Kidney (tissue), 13 donors: ENCODE measurements at regions not wholly inside any gene's neighbourhood (a gene's known extent, or its start where the extent isn't known, plus 50 kb on each side); places are given as distances from the start of the nearest gene placed in this dataset.

Source experiments
- DNase-seq, 5 donors: peaks; one replicate each; pipeline ENCODE4 v3.0.0-alpha.2; 2013 to 2020
- FAIRE-seq: peaks from 2 replicates; lab custom pipeline; 2012; peaks lifted over from hg19 to GRCh38; lab: Jason Lieb, UNC
- H3K27ac ChIP-seq, 2 donors: one replicate each; pipeline ENCODE4 v1.7.0; 2013; ENCODE audit warnings: low read depth in 2 of 2, low read length in 2 of 2, inconsistent platforms in 1 of 2
- H3K27me3 ChIP-seq: one replicate; pipeline ENCODE4 v1.7.1; 2013; ENCODE audit warnings: low read length, inconsistent platforms; ENCODE audit not compliant: control insufficient read depth, insufficient read depth
- H3K36me3 ChIP-seq, 3 donors: one replicate each; pipeline versions ENCODE4 v1.7.0 to v1.7.1; 2013; ENCODE audit warnings: low read length in 3 of 3, control low read depth in 1 of 3, inconsistent platforms in 1 of 3; ENCODE audit not compliant: insufficient read depth in 3 of 3, control insufficient read depth in 2 of 3
- H3K4me1 ChIP-seq, 3 donors: one replicate each; pipeline versions ENCODE4 v1.7.0 to v1.7.1; 2013; ENCODE audit warnings: low read length in 3 of 3, inconsistent platforms in 1 of 3, low read depth in 1 of 3; ENCODE audit not compliant: control insufficient read depth in 2 of 3, insufficient read depth in 2 of 3
- H3K4me3 ChIP-seq, 3 donors: one replicate each; pipeline versions ENCODE4 v1.7.0 to v1.8.1; 2013; ENCODE audit warnings: low read length in 3 of 3, control low read depth in 1 of 3, inconsistent platforms in 1 of 3
- H3K9ac ChIP-seq, 3 donors: one replicate each; pipeline versions ENCODE4 v1.7.0 to v1.7.1; 2013; ENCODE audit warnings: low read length in 3 of 3, control low read depth in 1 of 3, inconsistent platforms in 1 of 3
- H3K9me3 ChIP-seq, 3 donors: one replicate each; pipeline versions ENCODE4 v1.7.0 to v1.7.1; 2013; ENCODE audit warnings: low read length in 3 of 3, control low read depth in 1 of 3, inconsistent platforms in 1 of 3; ENCODE audit not compliant: control insufficient read depth in 2 of 3, insufficient read depth in 1 of 3
- CTCF ChIP-seq: IDR thresholded peaks from 3 replicates; pipeline ENCODE4 v1.5.1; 2012; ENCODE audit warnings: mild to moderate bottlenecking, moderate library complexity, borderline replicate concordance; ENCODE audit not compliant: insufficient read depth; ENCODE audit errors: extremely low read depth
- intact Hi-C: fragments of 100-400 bp; cut with DNase I; formaldehyde crosslinking; loops from one replicate; pipeline ENCODE4 v1.11.1; 2022
- donor health status: control.
- donor health status: control.
- donor health status: control.
- donor health status: control.
- donor health status: control.
- donor health status: DM: yes; HTN: yes; CAD: no.
- donor health status: Normal renal cell carcinoma (clear cell type).

DNA sequence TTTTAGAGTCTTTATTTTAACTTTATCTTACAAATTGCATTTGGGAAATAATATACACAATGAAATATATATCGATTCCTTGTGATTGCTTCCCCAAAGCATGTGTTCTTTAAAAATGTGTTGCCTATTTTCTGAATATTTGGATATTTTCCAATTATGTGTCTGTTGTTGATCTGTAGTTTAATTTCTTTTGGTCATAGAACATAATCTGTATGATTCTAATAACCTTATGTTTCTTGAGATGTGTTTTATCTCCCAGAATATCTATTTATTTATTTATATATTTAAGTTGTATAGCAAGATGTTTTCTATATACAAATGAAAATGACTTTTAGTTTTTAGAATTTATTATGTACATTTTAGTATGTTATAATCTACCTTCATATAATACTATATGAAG lies 710.8 kb upstream of the PCDH20 start:
- no peak for TF ChIP-seq CTCF
- H3K9me3 ChIP-seq = no peaks in the 10 kb centered on the region

GRCh38 chr13:62125451-62125850 lies 709.8 kb upstream of the PCDH20 start:
- no peaks in the 10 kb centered on the region for H3K9me3 ChIP-seq
- DNase-seq (no peak), FAIRE-seq (no peak)
- no peaks in the 10 kb centered on the region for H3K36me3 ChIP-seq
- intact Hi-C loops = no loop called here
- H3K27ac ChIP-seq = no peak overlapping the region
- TF ChIP-seq CTCF = no peak
- no peaks in the 10 kb centered on the region for H3K27me3 ChIP-seq
- no peak overlapping the region for H3K9ac ChIP-seq
- peaks cover 0 to 4% (median 0%) of the 10 kb centered on the region in 3 donors for H3K4me1 ChIP-seq
- H3K4me3 ChIP-seq = no peak overlapping the region

More for the DNA sequence above, 710.8 kb upstream of the PCDH20 start:
- Histone ChIP-seq H3K27me3 (no peaks in the 10 kb centered on the region), H3K9ac (no peak overlapping the region), H3K27ac (no peak overlapping the region), H3K4me3 (no peak overlapping the region), H3K4me1 (peaks cover 0 to 4% (median 0%) of the 10 kb centered on the region in 3 donors), H3K36me3 (no peaks in the 10 kb centered on the region)
- intact Hi-C loops = no loop called here
- FAIRE-seq = no peak
- no peak for DNase-seq

- Histone ChIP-seq H3K9ac (no peak overlapping the region), H3K4me3 (no peak overlapping the region)
Observed at GRCh38 chr13:62123409-62123808, 707.8 kb upstream of the PCDH20 start.

More at GRCh38 chr13:62123409-62123808, 707.8 kb upstream of the PCDH20 start:
- DNase-seq (no peak), FAIRE-seq (no peak)
- intact Hi-C loops = no loop called here
- Histone ChIP-seq H3K4me1 (no peaks in the 10 kb centered on the region), H3K27me3 (no peaks in the 10 kb centered on the region), H3K27ac (no peak overlapping the region), H3K36me3 (no peaks in the 10 kb centered on the region), H3K9me3 (no peaks in the 10 kb centered on the region)
- TF ChIP-seq CTCF = no peak
